Frontal cortex (tissue), 3 donors: ENCODE measurements at regions not wholly inside any gene's neighbourhood (a gene's known extent, or its start where the extent isn't known, plus 50 kb on each side); places are given as distances from the start of the nearest gene placed in this dataset.
A peak's percentile ranks its signal among the peaks of the same experiment; 100 is the strongest.

ENCODE experiments used
- DNase-seq, 2 donors: peaks; one replicate each; pipeline ENCODE4 v3.0.0; 2012; ENCODE audit warnings: low spot score in 2 of 2
- FAIRE-seq: peaks from 2 replicates; lab custom pipeline; 2012; peaks lifted over from hg19 to GRCh38; lab: Jason Lieb, UNC
- donor health status: control.
- donor health status: control.
- donor health status: control.

DNA sequence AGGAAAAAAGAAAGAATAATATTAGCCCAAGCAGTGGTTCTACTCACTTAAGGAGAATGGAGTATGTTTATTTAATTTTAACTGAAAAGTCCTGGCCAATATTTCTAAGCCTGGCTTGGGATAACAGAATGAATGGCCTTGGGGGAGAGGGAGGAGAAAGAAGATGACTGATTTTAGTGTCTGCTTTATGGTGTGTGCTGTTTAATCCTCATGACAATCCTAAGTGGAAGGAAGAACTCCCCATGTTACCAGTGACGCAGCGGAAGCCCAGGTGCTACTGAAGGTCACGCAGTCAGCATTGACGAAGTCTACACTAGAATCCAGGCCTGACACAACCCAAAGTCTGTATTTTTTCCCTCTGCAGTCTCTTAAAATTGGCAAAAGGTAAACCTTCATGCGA lies 50.5 kb downstream of the PALM2AKAP2 start:
- DNase-seq (no peak), FAIRE-seq (no peak)

DNA sequence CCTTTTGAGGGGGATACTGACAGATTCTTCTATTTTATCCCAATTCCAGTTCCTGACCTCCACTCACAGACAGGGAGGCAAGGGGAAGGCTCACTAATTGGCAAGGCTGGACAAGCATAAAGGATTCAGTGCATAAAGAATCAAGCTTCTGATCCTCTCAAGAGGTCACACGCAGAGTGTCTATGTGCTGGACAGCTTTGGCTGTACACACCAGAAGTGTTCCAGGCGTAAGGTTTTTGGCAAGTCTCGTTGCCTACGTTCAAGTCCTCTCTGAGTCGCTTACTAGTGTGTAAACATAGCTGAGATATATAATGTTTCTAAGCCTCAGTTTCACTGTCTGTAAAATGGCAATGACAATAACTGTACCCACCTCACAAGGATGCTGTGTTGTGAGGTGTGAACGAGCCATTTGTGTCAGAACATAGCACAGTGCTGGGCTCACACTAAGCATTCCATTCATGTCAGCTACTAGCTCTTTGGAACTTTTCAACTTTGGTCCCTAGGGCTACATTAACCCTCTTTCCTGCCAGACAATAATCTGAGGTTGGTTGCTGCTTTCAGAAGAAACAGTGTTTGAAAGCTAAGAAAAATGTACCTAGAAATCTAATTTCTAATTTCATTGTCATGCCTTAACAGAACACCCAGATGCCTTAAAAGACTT lies 52.1 kb downstream of the PALM2AKAP2 start:
- FAIRE-seq, result no peak
- DNase-seq, result no peak

DNA sequence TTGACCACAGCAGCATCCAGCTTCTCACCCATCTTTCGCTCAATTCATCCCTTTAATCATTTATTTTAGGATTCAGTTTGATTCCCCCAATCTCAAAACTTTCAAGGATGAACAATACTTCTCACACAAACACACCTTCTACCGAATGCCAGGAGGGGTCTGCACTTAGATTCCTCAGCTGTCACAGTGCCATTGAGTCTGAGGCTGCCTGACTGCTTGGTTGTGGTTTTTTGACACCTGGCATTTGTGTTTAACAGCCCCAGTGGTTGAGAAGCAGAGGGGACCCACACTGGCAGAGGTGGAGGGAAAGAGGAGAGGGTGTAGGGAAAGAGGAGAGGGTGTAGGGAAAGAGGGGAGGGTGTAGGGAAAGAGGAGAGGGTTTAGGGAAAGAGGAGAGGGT lies 54.9 kb downstream of the PALM2AKAP2 start:
- FAIRE-seq (no peak), DNase-seq (no peak)

DNA sequence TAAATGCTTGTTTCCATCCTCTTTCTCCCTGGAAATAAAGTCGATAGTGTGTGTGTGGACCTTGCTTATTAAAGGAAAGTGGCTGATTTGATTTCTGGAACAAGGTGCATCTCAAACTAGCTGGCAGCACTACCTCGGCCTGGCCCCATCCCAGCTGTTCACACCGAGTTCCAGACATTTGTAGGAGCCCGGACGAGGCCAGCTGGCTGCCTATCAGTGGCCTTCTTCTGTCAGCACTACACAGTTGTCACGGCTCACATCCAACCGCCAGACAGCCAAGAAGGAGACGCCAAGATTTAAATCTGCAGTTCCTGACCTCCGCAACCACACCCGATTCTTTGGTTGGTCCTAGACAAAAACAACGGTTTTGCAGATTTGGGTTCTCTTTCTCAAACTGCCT lies 63.6 kb downstream of the PALM2AKAP2 start:
- DNase-seq, result no peak
- FAIRE-seq, result no peak

DNA sequence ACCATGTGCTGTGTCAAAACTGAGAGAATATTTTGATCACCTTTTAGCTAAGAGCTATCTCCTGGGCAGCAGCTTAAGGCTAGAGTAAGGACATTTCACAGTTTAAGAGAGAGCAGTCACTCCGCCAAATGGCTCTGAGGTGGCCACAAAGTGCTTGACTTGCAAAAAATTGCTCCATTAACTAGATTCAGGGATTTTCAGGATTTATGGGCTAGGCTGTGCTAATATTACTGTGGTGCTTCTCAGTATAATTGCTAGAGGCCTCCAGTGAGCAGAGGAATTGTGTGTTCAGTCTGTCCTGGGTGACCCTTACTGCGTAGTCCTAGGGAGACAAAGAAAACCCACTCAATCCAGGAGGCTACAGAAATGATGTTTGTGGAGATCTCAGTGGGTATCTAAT lies 65.2 kb downstream of the PALM2AKAP2 start:
- no peak for FAIRE-seq
- DNase-seq, result no peak

DNA sequence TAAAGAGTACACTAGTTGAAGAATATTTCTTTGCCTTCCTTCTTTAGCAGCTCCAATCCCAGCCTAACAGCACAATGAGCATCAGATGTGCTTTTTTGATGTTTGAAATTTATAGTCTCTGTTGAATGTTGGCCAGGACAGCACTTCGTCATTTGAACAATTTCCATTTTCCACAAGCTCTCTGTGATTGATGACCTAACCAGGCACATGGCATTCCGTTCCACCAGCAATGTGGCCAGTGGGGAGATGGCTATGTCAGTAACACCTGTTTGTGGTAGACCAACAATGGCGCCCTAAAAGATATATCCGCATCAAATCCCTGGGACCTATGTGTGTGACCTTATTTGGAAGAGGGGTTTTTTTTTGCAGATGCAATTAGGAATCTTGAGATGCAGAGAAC lies 66.8 kb downstream of the PALM2AKAP2 start:
- no peak for DNase-seq
- FAIRE-seq, result no peak

DNA sequence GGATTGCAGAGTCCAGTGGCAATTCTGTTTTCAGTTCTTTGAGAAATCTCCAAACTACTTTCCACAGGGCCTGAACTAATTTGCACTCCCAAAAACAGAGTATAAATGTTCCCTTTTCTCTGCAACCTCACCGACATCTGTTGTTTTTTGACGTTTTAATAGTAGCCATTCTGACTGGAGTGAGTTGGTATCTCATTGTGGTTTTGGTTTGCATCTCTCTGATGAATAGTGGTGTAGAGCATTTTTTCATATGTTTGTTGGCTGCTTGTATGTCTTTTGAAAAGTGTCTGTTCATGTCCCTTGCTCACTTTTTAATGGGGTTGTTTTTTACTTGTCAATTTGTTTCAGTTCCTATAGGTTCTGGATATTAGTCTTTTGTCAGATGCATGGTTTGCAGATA lies 72.6 kb downstream of the PALM2AKAP2 start:
- FAIRE-seq (no peak), DNase-seq (no peak)

DNA sequence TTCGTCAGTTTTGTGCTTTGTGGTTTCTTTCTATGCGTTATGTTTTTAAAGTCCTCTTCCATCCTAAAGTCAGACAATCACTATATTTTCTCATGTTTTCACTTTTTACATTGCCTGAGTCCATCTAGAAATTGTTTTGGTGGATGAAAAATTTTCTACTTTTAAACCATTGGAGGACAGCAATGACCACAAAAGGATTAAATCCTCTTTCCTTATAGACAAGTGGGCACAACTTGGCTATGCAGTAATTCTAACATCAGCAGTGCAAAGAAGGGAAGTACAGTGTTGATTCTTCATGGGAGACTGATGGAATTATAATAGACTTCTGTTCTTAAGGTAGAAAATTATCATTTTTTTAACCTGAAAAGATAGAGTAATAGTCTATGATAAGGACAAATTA lies 75.5 kb downstream of the PALM2AKAP2 start:
- FAIRE-seq, result no peak

DNA sequence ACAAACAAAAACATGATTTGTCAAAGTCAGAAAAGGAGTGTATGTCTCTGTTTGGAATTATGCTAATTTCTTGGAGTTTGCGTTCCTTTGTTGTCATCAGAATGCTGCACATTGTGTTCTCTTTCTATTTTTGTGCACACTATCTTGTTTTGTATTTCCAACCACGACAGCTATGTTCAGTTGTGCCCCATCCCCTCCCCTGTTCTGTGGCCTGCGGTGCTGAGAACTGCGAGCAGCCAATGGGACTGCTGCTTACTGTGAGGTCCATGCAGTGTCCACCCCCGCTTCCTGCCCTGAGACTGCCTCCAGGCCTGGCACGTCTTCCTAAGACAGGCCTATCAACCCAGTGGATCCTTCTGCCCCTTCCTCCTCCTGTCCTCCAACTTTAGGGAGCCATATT lies 76.8 kb downstream of the PALM2AKAP2 start:
- peak; percentile 94 for FAIRE-seq
- peak in 1 of 2 donors; percentile 8 for DNase-seq

More for the DNA sequence above, 75.5 kb downstream of the PALM2AKAP2 start:
- DNase-seq, result no peak

DNA sequence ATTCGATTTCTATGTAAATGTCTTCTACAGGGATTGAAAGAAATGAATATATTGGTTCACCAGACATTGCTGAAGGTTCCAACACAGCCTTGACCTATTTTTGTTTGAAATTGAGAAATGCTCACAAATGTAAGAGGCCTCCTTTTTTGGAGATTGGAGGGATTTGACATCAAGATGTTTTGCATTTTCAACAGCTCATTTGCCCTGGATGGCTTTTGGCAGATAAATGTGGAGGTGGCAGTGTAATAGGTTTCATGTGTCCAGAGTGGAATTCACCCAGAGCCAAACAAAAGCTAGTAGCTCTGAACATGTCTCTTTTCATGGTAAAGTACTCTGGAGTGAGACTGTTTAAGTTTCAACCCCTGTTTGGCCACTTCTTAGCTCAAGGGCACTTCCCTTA lies 77.3 kb downstream of the PALM2AKAP2 start:
- no peak for FAIRE-seq

DNA sequence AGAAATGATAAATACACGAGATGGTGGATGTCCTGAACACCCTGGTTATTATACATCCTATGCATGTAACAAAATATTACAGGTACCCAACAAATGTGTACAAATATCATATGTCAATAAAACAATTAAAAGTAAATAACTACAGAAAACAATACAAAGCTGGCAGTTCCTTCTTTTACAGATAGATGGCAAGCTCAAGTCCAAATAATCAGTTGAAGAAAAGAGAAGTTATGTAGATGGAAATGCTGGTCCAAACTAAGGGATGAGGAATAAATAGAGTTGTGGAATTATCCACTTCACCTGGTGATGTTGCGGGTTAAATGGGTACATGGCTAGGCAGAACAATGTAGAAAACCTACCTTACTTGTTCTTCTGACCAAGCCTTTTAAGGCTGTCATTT lies 79.4 kb downstream of the PALM2AKAP2 start:
- FAIRE-seq (no peak), DNase-seq (no peak)

More for the DNA sequence above, 77.3 kb downstream of the PALM2AKAP2 start:
- DNase-seq, result no peak

DNA sequence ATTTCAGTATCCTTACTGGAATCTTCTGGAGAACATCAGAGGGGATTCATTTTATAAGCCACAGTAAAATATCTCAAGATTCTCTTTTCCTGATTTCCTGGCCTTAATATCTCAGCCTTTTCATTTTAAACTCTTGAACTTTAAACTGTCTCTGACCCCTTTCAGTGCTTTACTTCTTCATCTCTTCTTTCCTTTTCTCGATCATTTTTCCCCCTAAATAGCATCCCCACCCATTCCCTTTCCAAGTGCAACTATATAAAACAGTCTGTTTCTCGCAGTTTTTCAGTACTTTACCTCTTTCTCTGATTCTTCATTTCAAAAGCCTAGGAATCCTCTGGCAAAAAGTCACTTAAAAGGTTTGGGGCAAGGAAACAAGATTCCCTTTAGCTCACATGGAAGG lies 80.5 kb downstream of the PALM2AKAP2 start:
- DNase-seq (no peak), FAIRE-seq (no peak)

DNA sequence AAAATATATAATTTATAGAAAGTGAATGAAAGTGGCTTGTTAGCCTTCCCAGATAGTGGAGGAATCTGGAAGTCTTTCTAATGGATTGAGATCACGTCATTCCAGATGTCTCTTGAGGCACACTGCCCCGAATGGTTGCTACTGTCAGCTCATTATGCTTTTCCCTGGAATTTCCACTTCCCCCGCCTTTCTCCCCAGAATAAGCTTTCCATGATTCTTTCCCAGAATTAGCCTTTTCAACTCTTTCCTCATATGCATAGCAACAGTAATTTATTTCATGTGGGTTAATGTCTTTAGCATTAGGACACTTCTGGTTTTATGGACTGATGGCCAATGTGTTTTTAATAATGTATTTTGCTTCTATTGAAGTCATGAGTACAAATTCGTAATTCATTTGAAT lies 81.5 kb downstream of the PALM2AKAP2 start:
- DNase-seq (no peak), FAIRE-seq (no peak)

DNA sequence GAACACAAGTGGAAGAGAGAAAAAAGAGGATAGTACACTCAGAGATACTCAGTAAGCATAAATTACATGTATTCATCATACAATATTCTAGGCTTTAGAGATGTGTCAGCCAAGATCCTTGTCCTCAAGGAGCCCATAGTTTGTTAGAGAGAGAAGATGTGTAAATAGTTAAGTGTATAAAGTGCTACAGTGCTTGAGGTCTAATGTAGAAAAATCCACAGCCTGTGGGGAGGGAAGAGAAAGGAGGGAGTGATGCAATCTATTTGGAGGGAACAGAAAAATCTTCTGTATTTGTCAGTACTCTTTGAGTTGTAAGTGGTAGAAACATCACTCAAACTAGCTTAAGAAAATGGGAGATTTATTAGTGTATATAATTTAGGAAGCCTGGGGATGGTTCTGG lies 81.9 kb downstream of the PALM2AKAP2 start:
- no peak for DNase-seq
- FAIRE-seq, result no peak

DNA sequence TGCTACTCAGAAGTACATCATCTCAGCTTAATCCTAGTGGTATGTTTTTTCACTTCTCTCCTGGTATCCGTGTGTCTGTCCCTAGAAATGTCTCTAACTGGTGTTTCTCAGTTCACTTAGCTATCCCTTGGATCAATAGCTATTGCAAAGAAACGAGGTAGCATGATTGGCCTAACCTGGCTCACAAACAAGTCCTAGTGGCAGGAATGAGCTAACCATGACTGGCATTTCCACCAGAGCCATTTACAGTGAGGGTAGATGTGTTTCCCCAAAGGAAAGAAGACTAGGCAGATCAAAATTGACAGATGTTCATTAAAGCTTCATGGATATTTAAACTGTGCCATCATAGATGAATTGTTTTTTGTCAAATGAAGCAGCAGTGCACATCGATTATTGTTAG lies 82.5 kb downstream of the PALM2AKAP2 start:
- DNase-seq, result no peak
- no peak for FAIRE-seq

DNA sequence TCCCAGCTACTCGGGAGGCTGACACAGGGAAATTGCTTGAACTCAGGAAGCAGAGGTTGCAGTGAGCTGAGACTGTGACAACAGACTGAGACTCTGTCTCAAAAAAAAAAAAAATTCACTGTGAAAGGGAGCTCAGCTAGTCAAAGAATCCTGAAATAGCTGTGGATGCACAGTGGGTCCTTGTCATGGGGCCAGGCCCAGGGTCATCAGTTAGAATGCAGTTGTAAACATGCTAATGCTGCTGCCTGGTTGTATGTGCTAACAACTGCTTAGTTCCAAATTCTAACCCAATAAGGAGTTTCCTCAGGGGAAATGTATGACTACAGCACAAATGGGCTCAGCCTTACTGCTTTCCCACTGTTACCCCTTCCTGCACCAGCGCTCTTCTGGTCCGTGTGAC lies 84.0 kb downstream of the PALM2AKAP2 start:
- DNase-seq (no peak), FAIRE-seq (no peak)

DNA sequence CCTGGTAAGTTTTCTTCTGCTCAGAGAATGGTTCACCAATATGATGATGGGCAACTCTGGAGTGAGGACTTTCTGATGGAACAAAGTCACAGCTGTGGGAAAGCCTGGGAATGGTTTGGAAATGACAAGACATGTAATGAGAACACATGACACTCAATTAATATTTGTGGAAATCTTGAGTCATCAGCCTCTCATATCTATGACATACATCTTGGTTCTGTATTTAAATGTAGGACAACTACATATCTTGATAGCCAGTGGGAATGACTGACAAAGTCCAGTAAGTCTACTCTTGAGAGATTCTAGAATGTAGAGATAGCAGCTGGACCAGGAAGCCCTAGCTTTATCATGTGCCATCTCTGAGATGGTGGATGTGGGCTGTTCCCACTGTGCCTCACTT lies 85.5 kb downstream of the PALM2AKAP2 start:
- no peak for DNase-seq
- no peak for FAIRE-seq

DNA sequence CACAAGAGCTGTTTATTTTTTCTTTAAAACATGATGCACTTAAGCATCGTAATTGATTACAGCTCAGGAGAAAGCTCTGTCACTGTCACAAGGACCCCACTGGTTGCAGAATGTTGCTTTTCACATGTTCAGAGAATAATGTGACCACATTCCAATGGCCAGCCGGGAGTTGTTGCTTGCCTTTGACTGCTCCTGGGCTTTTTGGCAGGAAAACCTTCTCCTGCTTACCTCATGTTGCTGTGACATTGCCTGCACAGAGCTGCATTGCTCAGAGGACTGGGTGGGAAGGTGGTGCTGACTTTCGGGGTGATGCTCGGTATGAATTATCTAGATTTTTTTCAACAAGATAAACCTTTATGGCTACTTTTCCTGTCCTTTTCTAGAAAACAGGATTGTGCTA lies 88.2 kb downstream of the PALM2AKAP2 start:
- no peak for FAIRE-seq
- DNase-seq, result no peak

DNA sequence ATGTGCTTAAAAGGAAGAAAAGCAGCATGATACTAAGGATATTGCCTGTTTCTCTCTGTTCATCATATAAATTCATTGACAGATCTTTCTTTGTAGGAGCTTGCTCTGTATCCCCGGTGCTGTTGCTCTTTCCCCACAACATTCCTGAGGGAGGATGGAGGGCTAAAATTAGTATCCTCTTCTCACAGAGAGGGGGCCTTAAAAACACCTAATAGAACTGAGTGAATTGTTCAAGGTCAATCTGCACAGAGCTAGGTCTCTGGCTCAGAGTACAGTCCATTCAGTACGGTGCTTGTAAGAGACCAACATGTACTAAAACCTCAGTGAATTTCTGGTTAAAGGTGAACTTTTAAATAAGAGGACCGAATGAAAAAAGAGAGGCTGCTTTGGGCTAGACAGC lies 88.7 kb downstream of the PALM2AKAP2 start:
- FAIRE-seq (no peak), DNase-seq (no peak)

DNA sequence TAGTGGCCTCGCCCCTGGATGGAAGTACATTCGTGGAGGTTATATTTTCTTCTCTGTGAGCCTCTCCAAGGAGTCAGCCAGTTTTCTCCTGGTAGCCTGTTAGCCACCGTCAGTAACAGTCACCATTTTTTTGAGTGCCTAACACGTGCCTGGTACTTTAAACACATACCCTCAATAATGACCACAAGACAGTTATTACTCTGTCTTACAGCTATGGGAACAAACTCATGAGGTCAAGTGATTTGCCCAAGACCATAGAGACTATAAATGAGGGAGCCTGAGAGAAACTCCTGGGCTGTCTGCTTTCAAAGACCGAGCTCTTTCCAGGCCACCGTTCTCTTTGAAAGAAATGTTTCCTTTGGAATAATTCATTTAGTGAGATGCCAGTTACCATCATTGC lies 90.4 kb downstream of the PALM2AKAP2 start:
- DNase-seq, result no peak
- FAIRE-seq, result no peak

DNA sequence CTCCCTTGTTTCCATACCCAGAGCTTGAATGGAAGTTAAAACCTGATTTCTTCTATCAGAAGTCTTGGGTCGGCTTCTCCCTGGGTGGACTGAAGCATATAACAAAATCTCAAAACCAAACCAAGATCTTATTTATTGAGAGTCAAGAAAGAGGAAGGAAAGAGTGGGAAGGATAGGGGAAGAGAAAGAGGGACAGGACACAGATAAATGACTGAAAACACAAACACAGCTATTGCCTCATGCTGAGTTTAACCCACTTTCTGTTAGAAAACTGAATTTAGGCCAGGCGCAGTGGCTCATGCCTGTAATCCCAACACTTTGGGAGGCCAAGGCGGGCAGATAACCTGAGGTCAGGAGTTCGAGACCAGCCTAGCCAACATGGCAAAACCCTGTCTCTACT lies 92.9 kb downstream of the PALM2AKAP2 start:
- FAIRE-seq (no peak), DNase-seq (no peak)

DNA sequence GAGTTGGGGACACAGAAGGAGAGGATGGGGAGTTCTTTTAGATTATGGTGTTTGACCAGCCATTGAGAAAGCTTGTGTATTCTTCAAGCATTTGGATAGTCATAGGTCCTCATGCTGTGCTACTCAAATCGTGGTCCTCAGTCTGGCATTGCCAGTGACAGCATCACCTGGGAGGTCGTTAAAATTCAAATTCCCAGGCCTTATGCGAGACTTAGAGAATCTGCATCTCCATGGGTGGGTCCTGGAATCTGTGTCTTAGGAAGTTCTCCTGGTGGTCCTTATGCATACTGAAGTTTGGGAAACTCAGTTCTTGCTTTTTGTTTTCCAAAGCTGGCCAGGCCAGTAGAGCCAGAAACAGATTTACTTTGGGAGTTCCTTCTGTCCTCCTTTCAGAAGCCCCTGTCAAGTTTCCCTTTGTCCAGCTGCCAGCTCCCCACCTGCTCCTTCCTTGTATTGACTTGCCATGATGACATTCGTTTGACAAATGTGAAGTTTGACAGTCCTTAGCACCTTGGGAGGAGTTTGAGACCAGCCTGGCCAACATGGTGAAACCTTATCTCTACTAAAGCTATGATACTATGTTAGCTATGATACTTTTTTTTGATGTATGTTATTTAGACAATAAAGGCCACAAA lies 95.6 kb downstream of the PALM2AKAP2 start:
- FAIRE-seq (no peak), DNase-seq (no peak)
